ENCODE measurements at regions not wholly inside any gene's neighbourhood (a gene's known extent, or its start where the extent isn't known, plus 50 kb on each side); places are given as distances from the start of the nearest gene placed in this dataset.

- TF ChIP-seq CTCF (IDR thresholded peaks at IDR 0.05; ENCODE audit: low read depth, low read length, poor library complexity, severe bottlenecking): no peak
- TF ChIP-seq EZH2phosphoT487 (IDR thresholded peaks at IDR 0.05; ENCODE audit: borderline replicate concordance, low read length): no peak
These were observed 82.9 kb upstream of the WDR11 start for GRCh38 chr10:120768227-120768626.

Measured in DOHH2 (cell line).